Heart left ventricle (tissue), 13 donors: ENCODE measurements at regions not wholly inside any gene's neighbourhood (a gene's known extent, or its start where the extent isn't known, plus 50 kb on each side); places are given as distances from the start of the nearest gene placed in this dataset.
"Not testable (repeated sequence)": the region's sequence is repeated elsewhere in the genome, so short reads cannot be mapped to it uniquely, and the experiment has no call there.

ENCODE experiments used
- POLR2A ChIP-seq, 2 donors: fragments of 450-650 bp; IDR thresholded peaks; one replicate each; pipeline ENCODE4 v1.6.1; 2017; ENCODE audit warnings: antibody characterized with exemption in 2 of 2, mild to moderate bottlenecking in 2 of 2, moderate library complexity in 2 of 2
- TF ChIP-seq, protein P1 (sequence below), 12 donors: fragments of 200-600 bp; sonication (generic) in 4 of 12; IDR thresholded peaks; one replicate each; pipeline versions ENCODE4 v1.5.0 to v1.8.0; 2018 to 2022; ENCODE audit warnings: antibody characterized with exemption in 12 of 12, mild to moderate bottlenecking in 5 of 12
- donor health status: ischemic (EF 13 %, LVEDD 7.1; RV severe dilation, severe dysfunction).
- donor health status: DM: no; HTN: yes; CAD: no.
- donor health status: DM: no; HTN: no; CAD: no.
- donor health status: ischemic (EF 25% LVEDD 6.9; RV normal size, moderate dysfunction).
- donor health status: ischemic (EF 25% LVEDD 5.7; RV mildly dilated, moderate dysfunction).
- donor health status: ischemic (EF 35%, LVEDD 5.7; RV mildly dilated, moderate dysfunction).
- donor health status: nonischemic (EF 11% LVEDD 7.7; RV severe dilation, severe dysfunction).
- donor health status: DM: yes; HTN: yes; CAD: no.
- donor health status: PGD.
- donor health status: ischemic (EF 29% LVEDD 5.4; RV normal size, mild dysfunction).
- donor health status: nonischemic (EF 23%, LVEDD 6.1; RV moderate dilation, normal function).

DNA sequence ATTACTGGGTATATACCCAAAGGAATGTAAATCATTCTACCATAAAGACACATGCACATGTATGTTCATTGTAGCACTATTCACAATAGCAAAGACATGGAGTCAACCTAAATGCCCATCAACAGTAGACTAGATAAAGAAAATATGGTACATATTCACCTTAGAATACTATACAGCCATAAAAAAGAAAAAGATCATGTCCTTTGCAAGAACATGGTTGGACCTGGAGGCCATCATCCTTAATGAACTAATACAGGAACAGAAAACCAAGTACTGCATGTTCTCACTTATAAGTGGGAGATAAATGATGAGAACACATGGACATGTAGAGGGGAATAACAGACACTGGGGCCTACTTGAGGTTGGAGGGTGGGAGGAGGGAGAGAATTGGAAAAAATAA, 133.2 kb upstream of the RASA1 start:
- TF ChIP-seq, protein P1, sequence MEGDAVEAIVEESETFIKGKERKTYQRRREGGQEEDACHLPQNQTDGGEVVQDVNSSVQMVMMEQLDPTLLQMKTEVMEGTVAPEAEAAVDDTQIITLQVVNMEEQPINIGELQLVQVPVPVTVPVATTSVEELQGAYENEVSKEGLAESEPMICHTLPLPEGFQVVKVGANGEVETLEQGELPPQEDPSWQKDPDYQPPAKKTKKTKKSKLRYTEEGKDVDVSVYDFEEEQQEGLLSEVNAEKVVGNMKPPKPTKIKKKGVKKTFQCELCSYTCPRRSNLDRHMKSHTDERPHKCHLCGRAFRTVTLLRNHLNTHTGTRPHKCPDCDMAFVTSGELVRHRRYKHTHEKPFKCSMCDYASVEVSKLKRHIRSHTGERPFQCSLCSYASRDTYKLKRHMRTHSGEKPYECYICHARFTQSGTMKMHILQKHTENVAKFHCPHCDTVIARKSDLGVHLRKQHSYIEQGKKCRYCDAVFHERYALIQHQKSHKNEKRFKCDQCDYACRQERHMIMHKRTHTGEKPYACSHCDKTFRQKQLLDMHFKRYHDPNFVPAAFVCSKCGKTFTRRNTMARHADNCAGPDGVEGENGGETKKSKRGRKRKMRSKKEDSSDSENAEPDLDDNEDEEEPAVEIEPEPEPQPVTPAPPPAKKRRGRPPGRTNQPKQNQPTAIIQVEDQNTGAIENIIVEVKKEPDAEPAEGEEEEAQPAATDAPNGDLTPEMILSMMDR (IDR thresholded peaks at IDR 0.05): not testable (repeated sequence)
- TF ChIP-seq POLR2A (IDR thresholded peaks at IDR 0.05): not testable (repeated sequence)
